ENCODE measurements at regions not wholly inside any gene's neighbourhood (a gene's known extent, or its start where the extent isn't known, plus 50 kb on each side); places are given as distances from the start of the nearest gene placed in this dataset.

DNA sequence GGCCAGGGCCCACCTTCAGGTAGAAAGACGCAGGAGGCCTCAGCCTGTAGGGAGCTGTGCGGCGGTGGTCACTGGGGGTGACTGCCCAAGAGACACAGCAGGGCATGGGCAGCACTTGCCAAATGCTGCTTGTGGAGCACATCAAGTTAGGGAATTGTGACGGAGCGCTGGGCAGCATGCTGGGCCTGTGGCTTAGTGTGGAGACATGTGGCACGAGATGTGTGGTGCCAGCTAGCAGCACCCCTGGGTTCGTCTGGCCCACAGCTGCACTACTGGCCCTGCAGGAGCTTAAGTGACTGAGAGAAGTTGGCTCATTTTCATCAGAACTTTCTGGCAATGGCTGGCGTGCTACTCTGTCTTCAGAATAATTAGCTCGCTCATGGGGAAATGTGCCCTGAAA lies 213.1 kb upstream of the SYNDIG1 start:
- Histone ChIP-seq H3K36me3 (ENCODE audit: control insufficient read depth, insufficient read depth, low read length) (no peaks in the 10 kb centered on the region), H3K4me3 (ENCODE audit: low read depth, low read length) (no peak overlapping the region), H3K27me3 (ENCODE audit: control insufficient read depth, insufficient read depth, low read length) (no peaks in the 10 kb centered on the region)
- TF ChIP-seq, protein P1, sequence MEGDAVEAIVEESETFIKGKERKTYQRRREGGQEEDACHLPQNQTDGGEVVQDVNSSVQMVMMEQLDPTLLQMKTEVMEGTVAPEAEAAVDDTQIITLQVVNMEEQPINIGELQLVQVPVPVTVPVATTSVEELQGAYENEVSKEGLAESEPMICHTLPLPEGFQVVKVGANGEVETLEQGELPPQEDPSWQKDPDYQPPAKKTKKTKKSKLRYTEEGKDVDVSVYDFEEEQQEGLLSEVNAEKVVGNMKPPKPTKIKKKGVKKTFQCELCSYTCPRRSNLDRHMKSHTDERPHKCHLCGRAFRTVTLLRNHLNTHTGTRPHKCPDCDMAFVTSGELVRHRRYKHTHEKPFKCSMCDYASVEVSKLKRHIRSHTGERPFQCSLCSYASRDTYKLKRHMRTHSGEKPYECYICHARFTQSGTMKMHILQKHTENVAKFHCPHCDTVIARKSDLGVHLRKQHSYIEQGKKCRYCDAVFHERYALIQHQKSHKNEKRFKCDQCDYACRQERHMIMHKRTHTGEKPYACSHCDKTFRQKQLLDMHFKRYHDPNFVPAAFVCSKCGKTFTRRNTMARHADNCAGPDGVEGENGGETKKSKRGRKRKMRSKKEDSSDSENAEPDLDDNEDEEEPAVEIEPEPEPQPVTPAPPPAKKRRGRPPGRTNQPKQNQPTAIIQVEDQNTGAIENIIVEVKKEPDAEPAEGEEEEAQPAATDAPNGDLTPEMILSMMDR (IDR thresholded peaks at IDR 0.05; ENCODE audit: insufficient read depth, low read length, poor library complexity, severe bottlenecking): no peak
- DNase-seq (ENCODE audit: low read depth): no peak

DNA sequence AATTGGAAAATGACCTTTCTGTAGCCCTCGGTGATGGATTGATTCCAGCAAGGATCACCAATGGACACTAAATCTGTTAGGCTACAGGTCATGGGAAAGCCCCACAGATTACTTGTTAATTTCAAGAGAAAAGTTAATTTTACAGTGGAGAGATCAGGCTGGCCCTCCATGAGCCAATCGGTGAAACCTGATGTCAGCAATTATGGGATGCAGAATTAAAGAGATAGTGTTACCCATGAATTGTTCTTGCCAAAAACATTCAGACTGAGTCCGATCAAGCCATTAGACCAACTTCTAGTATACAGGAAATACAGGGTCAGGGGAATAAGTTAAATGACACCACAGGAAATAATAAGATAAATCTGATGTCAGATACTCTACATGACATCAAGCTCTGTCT lies 214.9 kb upstream of the SYNDIG1 start:
- no peak for DNase-seq (ENCODE audit: low read depth)

DNA sequence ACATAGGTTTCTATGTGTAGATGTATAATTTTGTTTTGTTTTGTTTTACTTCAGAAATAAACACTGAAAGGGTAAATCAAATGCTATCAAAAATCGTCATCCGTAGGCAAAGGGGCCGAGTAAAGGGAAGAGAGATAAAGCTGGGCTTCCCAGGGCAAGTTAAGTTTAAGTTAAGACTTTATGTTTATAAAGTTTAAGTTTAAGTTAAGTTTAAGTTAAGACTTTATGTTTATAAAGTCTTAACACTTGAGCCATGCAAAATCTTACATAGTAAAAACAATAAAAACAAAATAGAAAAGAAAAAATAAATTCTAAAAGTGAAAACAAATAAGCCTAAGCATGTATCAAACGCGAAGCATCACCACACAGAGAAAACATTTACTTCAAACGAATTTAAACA lies 216.1 kb upstream of the SYNDIG1 start:
- TF ChIP-seq, protein P1 (IDR thresholded peaks at IDR 0.05; ENCODE audit: insufficient read depth, low read length, poor library complexity, severe bottlenecking): no peak
- DNase-seq (ENCODE audit: low read depth): no peak
- Histone ChIP-seq H3K36me3 (ENCODE audit: control insufficient read depth, insufficient read depth, low read length) (no peaks in the 10 kb centered on the region), H3K4me3 (ENCODE audit: low read depth, low read length) (no peak overlapping the region), H3K27me3 (ENCODE audit: control insufficient read depth, insufficient read depth, low read length) (no peaks in the 10 kb centered on the region)

More for the DNA sequence above, 214.9 kb upstream of the SYNDIG1 start:
- TF ChIP-seq, protein P1 (IDR thresholded peaks at IDR 0.05; ENCODE audit: insufficient read depth, low read length, poor library complexity, severe bottlenecking): no peak
- no peaks in the 10 kb centered on the region for H3K27me3 ChIP-seq (ENCODE audit: control insufficient read depth, insufficient read depth, low read length)
- no peak overlapping the region for H3K4me3 ChIP-seq (ENCODE audit: low read depth, low read length)
- no peaks in the 10 kb centered on the region for H3K36me3 ChIP-seq (ENCODE audit: control insufficient read depth, insufficient read depth, low read length)

DNA sequence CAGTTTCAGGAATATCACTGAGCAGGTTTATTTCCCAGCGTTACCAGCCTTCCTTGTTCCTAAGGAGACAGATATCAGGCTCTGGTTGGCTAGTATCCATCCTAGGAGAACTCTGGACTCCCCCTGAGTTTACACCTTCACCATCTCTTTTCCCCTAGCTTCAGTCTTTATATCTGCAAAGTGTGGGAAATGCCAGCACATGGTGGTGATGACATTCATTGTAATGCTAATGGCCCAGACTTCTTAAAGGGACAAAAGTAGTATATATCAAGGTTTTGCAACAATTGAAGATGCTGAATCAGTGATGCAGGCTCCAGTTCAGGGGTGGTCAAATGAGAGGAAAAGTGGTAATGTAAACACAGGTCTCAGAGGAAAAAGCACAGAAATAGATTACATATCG lies 224.3 kb upstream of the SYNDIG1 start:
- H3K27me3 ChIP-seq (ENCODE audit: control insufficient read depth, insufficient read depth, low read length): no peaks in the 10 kb centered on the region

DNA sequence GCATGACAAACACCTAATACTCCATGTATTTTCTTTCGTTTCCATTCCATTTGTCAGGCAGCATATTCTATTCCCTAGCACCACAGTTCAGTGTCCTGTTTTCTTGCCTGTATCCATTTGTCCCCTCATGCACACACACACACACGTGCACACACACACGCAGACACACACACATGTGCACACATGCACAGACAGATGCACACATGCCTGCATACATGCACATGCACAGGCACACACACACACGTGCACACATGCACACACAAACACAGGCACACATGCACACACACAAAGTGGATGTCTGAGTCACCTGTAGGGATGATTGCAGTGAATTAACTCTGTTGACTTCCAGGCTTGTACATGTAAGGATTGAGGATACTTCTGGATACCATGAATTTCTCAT lies 226.7 kb upstream of the SYNDIG1 start:
- DNase-seq (ENCODE audit: low read depth): no peak
- TF ChIP-seq, protein P1 (IDR thresholded peaks at IDR 0.05; ENCODE audit: insufficient read depth, low read length, poor library complexity, severe bottlenecking): no peak
- H3K27me3 ChIP-seq (ENCODE audit: control insufficient read depth, insufficient read depth, low read length): no peaks in the 10 kb centered on the region
- no peak overlapping the region for H3K4me3 ChIP-seq (ENCODE audit: low read depth, low read length)
- no peaks in the 10 kb centered on the region for H3K36me3 ChIP-seq (ENCODE audit: control insufficient read depth, insufficient read depth, low read length)

More for the DNA sequence above, 224.3 kb upstream of the SYNDIG1 start:
- no peak for DNase-seq (ENCODE audit: low read depth)
- H3K36me3 ChIP-seq (ENCODE audit: control insufficient read depth, insufficient read depth, low read length): no peaks in the 10 kb centered on the region
- TF ChIP-seq, protein P1 (IDR thresholded peaks at IDR 0.05; ENCODE audit: insufficient read depth, low read length, poor library complexity, severe bottlenecking): no peak
- no peak overlapping the region for H3K4me3 ChIP-seq (ENCODE audit: low read depth, low read length)

DNA sequence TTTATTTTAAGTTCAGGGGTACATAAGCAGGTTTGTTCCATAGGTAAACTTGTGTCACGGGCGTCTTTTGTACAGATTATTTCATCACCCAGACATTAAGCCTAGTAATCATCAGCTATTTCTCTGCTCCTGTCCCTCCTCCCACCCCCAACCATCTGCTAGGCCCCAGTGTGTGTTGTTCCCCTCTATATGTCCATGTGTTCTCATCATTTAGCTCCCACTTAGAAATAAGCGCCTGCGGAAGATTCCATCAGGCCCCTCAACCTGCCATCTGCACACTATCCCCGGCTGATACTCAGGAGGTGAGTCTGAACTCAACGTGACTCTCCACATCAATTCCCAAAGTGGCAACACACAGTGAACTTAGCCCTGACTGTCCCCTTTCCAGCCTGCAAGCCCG lies 228.0 kb upstream of the SYNDIG1 start:
- Histone ChIP-seq H3K27me3 (ENCODE audit: control insufficient read depth, insufficient read depth, low read length) (no peaks in the 10 kb centered on the region), H3K4me3 (ENCODE audit: low read depth, low read length) (no peak overlapping the region), H3K36me3 (ENCODE audit: control insufficient read depth, insufficient read depth, low read length) (no peaks in the 10 kb centered on the region)
- no peak for DNase-seq (ENCODE audit: low read depth)
- TF ChIP-seq, protein P1 (IDR thresholded peaks at IDR 0.05; ENCODE audit: insufficient read depth, low read length, poor library complexity, severe bottlenecking): no peak

All from kidney epithelial cell (primary cell).